ENCODE measurements at regions not wholly inside any gene's neighbourhood (a gene's known extent, or its start where the extent isn't known, plus 50 kb on each side); places are given as distances from the start of the nearest gene placed in this dataset.

DNA sequence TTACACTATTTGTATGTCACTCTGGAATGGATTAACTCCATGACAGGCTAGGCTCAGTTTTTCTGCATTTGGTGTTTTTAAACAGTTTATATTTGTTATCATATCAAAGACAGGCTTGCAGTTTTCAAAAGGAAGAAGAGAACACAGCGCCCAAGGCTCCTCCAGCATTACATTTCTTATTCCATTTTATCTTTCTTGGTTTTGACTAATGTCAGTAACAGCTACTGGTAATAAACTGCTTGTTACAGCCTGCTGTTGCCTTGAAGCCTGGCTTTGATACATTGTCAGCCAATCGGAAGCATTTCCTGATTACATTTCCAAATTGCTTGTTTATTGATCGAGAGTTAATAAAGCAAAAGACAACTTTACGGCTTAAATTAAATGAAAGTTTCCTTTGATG, 166.0 kb upstream of the MDFIC start:
- DNase-seq (ENCODE audit: low spot score) (no peak), ATAC-seq (ENCODE audit: insufficient number of reproducible peaks, low FRiP score, low read depth) (no peak)
- Histone ChIP-seq H3K4me1 (ENCODE audit: control insufficient read depth in 1 of 2, low read depth in 2 of 2) (no peaks in the 10 kb centered on the region), H3K36me3 (no peaks in the 10 kb centered on the region), H3K27me3 (replicated peaks; ENCODE audit: insufficient read depth) (no peaks in the 10 kb centered on the region), H3K9me3 (no peaks in the 10 kb centered on the region), H3K4me3 (no peak overlapping the region), H3K27ac (no peak overlapping the region)
- TF ChIP-seq, protein P1, sequence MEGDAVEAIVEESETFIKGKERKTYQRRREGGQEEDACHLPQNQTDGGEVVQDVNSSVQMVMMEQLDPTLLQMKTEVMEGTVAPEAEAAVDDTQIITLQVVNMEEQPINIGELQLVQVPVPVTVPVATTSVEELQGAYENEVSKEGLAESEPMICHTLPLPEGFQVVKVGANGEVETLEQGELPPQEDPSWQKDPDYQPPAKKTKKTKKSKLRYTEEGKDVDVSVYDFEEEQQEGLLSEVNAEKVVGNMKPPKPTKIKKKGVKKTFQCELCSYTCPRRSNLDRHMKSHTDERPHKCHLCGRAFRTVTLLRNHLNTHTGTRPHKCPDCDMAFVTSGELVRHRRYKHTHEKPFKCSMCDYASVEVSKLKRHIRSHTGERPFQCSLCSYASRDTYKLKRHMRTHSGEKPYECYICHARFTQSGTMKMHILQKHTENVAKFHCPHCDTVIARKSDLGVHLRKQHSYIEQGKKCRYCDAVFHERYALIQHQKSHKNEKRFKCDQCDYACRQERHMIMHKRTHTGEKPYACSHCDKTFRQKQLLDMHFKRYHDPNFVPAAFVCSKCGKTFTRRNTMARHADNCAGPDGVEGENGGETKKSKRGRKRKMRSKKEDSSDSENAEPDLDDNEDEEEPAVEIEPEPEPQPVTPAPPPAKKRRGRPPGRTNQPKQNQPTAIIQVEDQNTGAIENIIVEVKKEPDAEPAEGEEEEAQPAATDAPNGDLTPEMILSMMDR (IDR thresholded peaks at IDR 0.05), result no peak

DNA sequence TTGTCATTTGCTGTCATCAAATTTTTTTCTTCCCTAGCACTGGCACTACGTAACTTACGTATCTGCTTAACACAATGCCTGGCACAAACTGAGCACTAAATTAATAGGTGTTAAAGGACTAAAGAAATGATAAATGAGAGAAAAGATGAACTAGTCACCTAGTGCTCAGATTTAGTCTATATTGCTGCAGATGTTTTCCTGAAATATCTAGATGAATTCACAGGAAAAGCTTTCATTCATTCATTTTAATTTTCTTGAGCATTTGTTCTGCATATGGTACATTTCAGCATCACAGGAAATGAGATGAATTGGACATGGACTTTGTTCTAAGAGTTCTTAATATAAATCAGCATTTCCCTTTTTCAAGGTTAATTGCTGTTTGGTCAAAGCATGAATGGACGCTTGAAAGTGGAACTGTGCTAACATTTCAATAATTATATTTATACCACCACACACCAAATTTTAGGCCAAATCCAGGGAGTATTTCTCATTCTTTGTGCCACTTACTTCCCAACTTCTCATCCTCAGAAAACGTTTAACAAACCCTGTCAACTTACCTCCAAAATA, 163.2 kb upstream of the MDFIC start:
- no peak overlapping the region for H3K27ac ChIP-seq
- H3K9me3 ChIP-seq, result no peaks in the 10 kb centered on the region
- H3K27me3 ChIP-seq (replicated peaks; ENCODE audit: insufficient read depth), result no peaks in the 10 kb centered on the region
- DNase-seq (ENCODE audit: low spot score) (no peak), ATAC-seq (ENCODE audit: insufficient number of reproducible peaks, low FRiP score, low read depth) (no peak)
- TF ChIP-seq, protein P1 (IDR thresholded peaks at IDR 0.05), result no peak
- H3K4me1 ChIP-seq (ENCODE audit: control insufficient read depth in 1 of 2, low read depth in 2 of 2), result no peaks in the 10 kb centered on the region
- H3K36me3 ChIP-seq, result no peaks in the 10 kb centered on the region
- H3K4me3 ChIP-seq, result no peak overlapping the region

DNA sequence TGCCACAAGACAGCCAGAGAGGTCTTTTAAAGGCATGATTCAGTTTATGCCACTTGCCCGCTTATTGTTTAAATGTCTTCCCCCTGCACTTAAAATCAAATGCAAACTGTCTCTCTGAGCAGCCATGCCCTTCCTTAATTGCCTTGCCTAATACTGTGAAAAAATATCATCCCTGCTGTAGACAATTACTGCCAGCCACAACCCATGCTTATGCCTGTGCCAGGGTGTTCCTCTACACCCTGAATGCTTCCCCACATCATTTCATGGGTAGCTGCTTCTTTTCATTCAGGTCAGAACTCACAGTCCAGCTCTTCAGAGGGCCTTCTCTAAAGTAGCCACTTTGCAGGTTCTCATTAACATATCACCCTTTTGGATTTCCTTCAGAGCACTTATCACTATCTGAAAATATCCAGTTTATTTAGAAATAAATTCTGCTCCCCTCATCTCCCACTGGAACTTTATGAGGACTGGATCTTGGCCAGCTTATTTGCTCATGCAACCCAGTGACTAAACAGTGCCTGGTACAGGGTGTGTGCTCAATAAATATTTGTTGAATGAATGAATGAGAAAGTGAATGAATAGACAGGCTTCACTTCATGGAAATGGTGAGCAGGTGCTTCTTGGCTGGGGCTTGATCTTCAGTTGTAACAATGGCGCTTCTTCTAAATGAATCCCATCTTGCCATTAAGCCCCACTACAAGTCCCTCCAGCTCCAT, 162.4 kb upstream of the MDFIC start:
- TF ChIP-seq, protein P1 (IDR thresholded peaks at IDR 0.05), result no peak
- Histone ChIP-seq H3K36me3 (no peaks in the 10 kb centered on the region), H3K4me3 (no peak overlapping the region), H3K27ac (no peak overlapping the region), H3K9me3 (no peaks in the 10 kb centered on the region), H3K27me3 (replicated peaks; ENCODE audit: insufficient read depth) (no peaks in the 10 kb centered on the region), H3K4me1 (ENCODE audit: control insufficient read depth in 1 of 2, low read depth in 2 of 2) (no peaks in the 10 kb centered on the region)
- ATAC-seq (ENCODE audit: insufficient number of reproducible peaks, low FRiP score, low read depth), result no peak
- no peak for DNase-seq (ENCODE audit: low spot score)

DNA sequence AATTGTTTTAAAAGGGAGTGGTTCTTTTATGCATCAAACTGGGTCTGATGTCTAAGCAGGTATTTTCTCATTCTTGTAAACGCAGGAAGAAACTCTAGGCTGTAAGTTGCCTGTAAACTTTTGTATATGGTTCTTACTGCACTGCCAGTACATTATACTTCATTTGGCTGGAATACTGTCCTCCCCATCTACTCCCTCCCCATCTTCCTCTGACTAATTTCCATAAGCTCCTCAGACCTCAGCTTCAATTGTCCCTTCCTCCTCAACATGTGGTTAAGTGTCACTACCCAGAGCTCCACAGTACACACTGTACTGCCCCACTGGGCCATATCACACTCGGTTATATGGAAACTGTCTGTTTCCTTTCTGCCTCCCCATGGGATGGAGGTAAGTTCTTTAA, 161.4 kb upstream of the MDFIC start:
- no peak overlapping the region for H3K27ac ChIP-seq
- DNase-seq (ENCODE audit: low spot score), result no peak
- H3K36me3 ChIP-seq, result no peaks in the 10 kb centered on the region
- H3K4me3 ChIP-seq, result no peak overlapping the region
- no peak for ATAC-seq (ENCODE audit: insufficient number of reproducible peaks, low FRiP score, low read depth)
- TF ChIP-seq, protein P1 (IDR thresholded peaks at IDR 0.05), result no peak
- H3K4me1 ChIP-seq (ENCODE audit: control insufficient read depth in 1 of 2, low read depth in 2 of 2), result no peaks in the 10 kb centered on the region
- no peaks in the 10 kb centered on the region for H3K9me3 ChIP-seq
- no peaks in the 10 kb centered on the region for H3K27me3 ChIP-seq (replicated peaks; ENCODE audit: insufficient read depth)

DNA sequence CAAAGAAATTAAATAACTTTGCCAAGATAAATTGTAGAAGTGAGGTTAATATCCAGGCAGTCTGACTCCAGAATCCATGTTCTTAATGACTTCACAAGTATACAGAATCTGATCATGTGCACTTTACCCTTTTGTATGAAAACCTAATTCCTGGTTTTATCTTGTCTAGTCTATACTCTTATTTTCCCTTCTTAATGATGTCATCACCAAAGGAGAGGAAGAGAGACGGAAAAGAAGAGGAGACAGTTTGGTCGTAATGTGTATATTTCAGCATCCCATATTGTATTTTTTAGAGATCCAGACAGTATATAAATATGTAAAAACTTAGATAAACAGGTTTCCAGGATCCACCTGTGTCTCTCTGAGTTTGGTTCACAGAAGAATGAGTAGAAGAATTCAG, 159.9 kb upstream of the MDFIC start:
- Histone ChIP-seq H3K9me3 (no peaks in the 10 kb centered on the region), H3K4me3 (no peak overlapping the region), H3K27ac (no peak overlapping the region), H3K4me1 (ENCODE audit: control insufficient read depth in 1 of 2, low read depth in 2 of 2) (no peaks in the 10 kb centered on the region), H3K36me3 (no peaks in the 10 kb centered on the region), H3K27me3 (replicated peaks; ENCODE audit: insufficient read depth) (no peaks in the 10 kb centered on the region)
- no peak for ATAC-seq (ENCODE audit: insufficient number of reproducible peaks, low FRiP score, low read depth)
- no peak for DNase-seq (ENCODE audit: low spot score)
- TF ChIP-seq, protein P1 (IDR thresholded peaks at IDR 0.05), result no peak
